HG03196 (cell line): ENCODE measurements at regions not wholly inside any gene's neighbourhood (a gene's known extent, or its start where the extent isn't known, plus 50 kb on each side); places are given as distances from the start of the nearest gene placed in this dataset.
"Not testable (repeated sequence)": the region's sequence is repeated elsewhere in the genome, so short reads cannot be mapped to it uniquely, and the experiment has no call there.

Experiments used
- ATAC-seq: cut with Tn5 transposase; IDR thresholded peaks from one replicate; pipeline ENCODE4 v1.9.1; 2021; ENCODE audit not compliant: unreplicated experiment

DNA sequence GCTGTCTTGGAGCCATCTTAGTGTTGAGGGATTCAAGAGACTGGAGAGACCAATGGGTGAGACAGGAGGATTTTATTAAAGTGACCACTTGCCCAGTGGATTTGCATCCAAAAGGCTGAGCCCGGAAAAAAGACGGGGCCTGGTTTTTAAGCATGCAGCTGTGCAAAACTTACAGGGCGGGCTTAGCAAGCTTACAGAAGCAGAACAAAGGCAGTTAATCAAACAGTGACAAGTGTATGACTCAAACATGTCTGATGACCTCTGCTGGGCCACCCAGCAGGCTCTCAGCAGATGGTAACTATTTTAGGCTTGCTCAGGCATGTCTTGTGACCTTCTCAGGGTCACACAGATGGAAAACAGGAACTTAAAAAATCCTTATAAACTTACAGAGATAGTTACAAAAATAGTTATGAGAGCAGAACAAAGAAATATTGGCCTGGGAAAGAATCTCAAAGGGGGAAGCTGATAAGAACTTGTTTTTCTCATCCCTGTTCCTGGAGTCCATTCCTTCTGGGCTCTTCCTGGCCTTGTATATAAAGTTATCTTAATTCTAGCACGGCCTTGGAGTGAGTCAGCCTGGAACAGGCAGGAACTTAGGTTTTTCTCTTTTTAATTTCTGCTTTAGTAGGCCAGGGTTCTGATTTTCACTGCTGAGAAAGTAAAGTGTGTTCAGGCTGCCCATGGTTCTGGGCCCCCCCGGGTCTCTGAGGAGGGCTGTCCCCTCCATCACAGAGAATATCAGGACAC is 141.3 kb downstream of the CCDC74A start:
- ATAC-seq, result not testable (repeated sequence)

DNA sequence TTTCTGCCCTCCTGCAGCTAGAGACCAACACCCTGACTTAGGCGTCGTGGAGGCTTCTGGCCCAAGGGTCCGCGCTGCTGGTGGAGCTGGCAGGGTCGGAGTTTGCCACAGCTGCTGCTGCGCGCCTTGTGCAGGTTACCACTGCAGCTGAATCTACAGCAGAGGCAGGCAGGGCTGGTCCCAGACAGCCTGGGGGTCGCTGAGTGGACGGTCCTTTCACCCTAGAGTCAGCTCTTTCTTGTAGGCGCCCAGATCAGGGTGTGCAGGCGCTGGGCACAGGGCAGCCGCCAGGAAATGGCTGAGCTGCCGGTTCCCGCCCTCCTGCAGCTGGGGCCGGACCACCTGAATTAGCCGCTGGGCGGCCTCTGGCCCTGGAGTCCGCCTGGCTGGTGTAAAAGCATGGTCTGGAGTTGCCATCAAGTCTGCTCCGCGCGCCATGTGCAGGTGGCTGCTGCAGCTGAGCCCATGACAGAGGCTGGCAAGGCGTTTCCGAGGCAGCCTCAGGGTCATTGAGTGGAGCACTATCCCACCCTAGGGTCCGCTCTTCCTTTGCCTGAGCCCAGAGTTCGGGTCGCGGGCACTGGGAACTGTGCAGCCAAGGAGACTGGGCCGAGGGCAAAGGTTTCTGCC is 144.3 kb downstream of the CCDC74A start:
- ATAC-seq, result not testable (repeated sequence)

DNA sequence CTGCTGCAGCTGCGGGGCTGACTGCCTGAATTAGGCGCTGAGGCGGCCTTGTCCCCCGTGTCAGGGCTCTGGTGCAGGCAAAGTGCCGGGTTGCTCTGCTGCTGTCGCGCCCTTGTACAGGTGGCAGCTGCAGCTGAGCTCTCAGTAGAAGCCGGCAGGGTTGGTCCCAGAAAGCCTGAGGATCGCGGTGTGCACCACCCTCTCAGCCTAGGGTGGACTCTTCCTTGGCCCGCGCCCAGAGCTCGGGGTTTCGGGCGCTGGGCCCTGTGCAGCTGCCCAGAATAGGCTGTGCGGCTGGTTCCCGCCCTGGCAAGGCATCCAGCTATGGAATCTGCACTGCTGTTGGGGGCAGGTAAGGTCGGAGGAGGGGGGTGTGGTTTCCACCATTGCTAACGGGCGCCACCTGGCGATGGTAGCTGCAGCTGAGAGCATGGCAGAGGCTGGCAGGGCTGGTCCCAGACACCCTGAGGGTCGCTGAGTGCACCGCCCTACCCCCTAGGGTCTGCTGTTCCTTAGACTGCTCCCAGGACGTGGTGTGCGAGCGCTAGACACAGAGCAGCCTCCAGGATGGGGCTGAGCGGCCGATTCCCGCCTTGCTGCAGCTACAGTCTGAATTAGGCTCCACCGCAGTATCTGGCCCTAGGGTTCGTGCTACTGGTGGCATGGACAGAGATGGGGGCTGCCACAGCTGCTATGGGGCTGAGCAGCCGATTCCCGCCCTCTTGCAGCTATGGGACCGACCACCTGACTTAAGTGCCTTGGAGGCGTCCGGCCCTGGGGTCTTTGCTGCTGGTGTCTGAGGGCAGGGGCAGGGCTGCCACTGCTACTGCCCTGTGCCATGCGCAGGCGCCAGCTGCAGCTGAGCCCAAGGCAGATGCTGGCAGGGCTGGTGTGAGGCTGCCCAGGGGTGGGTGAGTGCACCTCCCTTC is 145.0 kb downstream of the CCDC74A start:
- peak; percentile 87 for ATAC-seq

DNA sequence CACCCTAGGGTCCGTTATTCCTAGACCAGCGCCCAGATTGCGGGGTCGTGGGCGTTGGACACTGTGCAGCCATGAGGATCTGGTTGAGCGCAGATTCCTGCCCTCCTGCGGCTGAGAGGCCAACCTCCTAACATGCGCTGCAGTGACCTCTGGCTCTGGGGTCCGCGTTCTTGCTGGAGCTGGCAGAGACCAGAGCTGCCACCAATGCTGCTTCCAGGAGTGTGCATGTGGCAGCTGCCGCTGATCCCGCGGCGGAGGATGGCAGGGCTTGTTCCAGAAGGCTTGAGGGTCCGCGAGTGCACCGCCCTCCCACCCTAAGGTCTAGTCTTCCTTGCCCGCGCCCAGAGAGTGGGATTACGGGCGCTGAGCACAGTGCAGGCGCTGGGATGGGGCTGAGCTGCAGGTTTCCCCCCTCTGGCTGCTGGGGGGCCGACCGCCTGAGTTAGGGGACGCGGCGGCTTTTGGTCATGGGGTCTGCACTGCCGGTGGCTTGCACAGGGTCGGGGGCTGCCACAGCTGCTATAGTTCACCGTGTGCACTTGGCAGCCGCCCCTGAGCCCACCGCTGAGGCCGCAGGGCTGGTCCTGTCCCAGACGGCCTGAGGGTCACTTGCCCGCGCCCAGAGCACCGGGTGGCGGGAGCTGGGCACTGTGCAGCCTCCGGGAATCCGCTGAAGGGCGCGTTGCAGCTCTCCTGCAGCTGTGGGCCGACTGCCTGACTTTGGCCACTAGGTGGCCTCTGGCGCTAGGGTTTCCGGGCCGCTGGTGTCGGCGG is 145.9 kb downstream of the CCDC74A start:
- peak; percentile 90 for ATAC-seq

DNA sequence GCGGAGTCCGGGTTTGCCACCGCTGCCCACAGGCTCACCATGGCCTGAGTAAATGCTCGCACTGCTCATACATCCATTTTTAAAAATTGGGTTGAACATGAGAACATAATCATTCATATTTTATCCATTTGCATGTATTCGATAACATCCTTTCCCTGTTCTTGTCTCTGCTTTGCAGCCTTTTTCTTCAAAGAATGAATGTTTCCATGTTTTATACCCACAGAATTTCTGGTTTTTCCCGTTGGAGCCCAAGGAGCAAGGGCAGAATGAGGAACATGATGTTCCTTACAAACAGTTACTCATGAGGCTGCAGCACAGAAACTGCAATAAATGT is 146.5 kb downstream of the CCDC74A start:
- no peak for ATAC-seq

DNA sequence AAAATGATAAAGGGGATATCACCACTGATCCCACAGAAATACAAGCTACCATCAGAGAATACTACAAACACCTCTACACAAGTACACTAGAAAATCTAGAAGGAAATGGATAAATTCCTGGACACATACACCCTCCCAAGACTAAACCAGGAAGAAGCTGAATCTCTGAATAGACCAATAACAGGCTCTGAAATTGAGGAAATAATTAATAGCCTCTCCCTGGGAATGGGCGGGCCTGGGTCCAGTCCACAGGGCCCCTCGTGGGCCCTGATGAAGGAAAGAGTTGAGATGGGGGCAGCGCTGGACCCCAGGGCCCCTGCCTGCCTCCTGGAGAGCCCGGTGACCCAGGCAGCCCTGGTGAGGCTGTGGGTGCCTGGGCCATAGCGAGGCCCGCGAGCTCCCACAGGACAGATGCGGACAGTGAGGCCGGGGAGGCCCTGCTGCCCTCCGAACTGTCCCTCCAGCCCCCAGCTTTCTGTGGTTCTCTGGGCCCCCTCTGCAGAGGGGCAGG is 154.0 kb downstream of the CCDC74A start:
- peak; percentile 16 for ATAC-seq

DNA sequence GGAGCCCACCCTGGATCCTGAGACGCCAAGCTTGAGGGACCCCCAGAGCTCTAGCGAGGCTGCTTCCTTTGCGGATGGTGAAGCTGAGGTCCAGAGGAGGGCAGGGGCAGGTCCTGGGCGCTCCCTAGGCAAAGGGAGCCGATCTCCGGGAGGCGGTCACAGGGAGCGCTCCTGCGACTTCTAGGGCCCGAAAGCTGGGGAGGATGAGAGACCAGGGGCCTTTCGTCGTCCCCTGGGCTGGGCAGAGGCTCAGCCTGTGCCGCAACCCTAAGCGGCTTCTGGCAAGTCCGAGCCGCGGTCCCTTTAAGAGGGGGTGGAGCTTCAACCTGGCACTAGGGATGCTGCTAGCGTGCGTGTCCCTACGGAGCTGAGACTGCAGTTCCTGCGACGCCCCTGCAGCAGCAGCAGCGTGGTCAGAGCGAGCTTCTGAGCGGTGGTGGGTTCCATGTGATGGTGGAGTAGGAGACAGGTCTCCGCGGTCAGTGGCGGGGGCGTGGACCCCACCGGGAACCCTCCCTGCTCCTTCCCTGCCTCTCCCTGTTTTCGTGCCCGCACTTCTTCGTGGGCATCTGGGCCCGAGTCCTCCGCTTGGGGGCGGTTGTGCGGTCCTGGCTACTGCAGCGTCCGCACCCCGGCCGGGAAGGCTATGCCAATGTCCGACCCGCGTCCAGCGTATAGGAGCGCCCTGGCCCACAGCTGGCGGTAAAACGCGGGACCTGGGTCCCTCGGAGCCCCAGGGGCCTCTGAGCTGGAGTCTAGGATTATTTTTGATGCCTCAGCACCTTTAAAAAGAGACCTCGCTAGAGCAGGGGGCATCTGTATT is 154.6 kb downstream of the CCDC74A start:
- ATAC-seq, result peak; percentile 99

DNA sequence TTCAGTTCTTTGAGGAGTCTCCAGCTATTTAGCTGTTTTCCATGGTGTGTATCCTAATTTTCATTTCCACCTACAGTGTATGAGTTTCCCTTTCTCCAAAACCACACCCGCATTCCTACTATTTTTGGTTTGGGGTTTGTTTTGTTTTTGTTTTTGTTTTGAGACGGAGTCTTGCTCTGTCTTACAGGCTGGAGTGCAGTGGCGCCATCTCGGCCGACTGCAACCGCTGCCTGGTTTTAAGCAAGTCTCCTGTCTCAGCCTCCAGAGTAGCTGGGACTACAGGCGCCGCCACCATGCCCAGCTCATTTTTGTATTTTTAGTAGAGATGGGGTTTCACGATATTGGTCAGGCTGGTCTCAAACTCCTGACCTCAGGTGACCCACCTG is 155.2 kb downstream of the CCDC74A start:
- ATAC-seq, result peak; percentile 40

DNA sequence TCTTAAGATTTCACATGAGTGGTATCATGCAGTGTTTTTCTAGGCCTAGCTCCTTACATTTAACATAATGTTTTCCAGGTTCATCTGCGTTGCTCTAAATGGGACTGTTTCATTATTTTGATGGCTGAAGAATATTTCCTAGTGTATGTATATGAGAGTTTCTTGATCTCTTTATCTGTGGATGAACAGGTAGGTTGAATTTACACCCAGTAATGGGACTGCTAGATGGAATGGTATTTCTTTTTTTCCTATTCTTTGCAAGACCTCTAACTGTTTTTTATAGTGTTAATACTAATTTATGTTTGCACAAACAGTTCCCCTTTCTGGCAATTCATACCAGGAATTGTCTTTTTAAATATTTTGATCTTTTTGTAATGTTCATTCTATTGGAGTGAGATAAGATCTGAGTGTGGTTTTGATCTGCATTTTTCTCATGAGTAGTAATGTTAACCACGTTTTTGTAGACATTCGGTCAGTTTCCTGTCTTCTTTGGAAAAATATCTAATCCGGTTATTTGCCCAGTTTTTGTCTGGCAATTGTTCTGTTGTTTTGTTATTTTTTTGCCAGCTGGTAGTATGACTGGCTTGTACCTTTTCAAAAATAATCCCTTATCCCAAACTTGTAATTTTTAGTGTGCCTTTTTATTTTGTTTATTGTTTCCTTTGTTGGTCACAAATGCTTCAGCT is 157.1 kb downstream of the CCDC74A start:
- not testable (repeated sequence) for ATAC-seq

DNA sequence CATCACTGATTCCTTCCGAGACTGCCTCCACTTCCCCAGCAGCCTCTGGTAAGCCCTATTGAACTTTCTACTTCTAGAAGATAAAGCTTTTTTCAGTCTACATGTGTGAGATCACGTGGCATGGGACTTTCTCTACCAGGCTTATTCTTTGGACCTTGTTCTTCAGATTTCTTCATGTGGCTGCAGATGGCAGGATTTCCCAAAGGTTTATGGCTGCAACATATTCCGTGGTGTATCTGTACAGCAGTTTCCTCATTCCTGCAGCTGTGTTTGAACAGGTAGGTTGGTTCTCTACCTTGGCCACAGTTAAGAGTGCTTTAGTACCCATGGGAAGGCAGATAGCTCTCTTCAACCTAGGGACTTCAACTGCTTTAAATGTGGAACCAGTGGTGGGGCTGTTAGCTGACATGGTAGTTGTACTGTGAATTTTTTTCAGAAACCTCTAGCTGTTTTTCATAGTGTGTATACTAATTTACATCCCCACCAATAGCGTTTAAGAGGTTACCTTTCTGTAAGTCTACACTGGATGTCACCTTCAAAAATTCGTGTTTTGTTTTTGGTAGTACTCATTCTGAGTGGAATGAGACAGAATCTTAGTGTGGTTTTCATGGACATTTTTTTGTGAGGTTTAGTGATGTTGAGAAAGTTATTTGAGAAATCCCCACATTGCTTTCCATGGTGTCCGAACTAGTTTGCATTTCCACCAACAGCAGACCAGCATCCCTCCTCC is 158.6 kb downstream of the CCDC74A start:
- not testable (repeated sequence) for ATAC-seq

DNA sequence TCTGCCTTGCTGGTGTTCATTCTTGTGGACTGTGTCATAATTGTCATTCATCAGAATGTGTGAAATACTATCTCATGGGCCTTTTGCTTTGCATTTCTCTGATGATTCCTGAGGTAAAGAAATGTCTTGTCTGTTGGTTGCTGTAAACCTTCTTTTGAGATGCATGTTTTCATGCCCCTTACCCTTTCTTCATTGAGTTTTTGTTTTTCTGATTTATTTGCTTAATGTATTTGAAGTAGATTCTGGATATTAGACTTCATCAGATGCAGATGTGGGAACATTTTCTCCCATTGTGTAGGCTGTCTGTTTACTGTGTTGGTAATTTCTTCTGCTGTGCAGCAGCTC is 159.2 kb downstream of the CCDC74A start:
- not testable (repeated sequence) for ATAC-seq

DNA sequence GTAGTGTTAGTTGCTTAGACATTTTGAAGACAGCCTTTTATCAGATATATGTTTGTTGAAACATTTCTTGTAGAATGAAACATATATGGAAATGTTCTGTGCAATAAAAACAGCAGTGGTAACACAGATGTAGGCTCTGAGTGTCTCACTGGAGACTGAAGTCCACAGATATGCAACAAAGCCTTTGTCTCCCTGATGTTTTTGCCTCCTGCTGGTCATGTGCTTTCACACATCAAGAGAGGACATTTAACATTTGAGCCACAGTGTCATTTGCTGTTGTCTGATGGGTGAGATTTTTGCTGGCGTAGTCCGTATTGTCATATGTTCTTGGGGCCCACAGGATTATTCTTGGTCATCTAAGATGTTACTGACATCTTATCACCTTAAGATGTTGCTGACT is 161.4 kb downstream of the CCDC74A start:
- ATAC-seq, result not testable (repeated sequence)

DNA sequence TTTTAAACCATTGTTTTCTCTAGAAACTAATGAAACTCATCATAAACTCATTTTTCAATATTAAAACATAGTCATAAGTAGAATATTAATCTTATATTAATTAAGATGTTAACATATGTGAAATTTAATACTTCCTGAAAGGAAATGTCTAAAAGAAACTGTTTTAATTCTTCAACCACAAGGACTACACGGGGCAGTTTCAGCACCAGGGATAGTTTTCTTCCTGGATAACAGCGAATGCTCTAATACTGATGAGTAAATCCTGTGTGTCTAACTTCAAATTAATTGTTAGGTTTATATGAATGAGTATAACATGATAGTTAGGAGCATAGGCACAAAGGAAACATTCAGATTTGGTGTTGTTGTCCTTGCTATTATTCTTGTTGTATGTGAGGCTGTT is 183.6 kb downstream of the CCDC74A start:
- ATAC-seq, result not testable (repeated sequence)

DNA sequence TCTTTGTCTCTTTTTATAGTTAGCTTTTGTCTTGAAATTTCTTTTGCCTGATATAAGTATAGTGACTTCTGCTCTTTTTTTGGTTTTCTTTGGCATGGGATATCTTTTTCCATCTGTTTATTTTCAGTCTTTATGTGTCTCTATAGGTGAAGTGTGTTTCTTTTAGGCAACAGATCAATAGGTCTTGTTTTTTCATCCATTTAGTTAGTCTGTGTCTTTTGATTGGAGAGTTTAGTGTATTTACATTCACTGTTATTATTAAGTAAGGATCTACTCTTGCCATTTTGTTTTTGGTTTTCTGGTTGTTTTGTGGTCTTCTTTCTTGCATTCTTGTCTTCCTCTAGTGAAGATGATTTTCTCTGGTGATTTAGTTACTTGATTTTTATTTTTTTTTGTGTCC is 190.2 kb downstream of the CCDC74A start:
- ATAC-seq, result not testable (repeated sequence)

DNA sequence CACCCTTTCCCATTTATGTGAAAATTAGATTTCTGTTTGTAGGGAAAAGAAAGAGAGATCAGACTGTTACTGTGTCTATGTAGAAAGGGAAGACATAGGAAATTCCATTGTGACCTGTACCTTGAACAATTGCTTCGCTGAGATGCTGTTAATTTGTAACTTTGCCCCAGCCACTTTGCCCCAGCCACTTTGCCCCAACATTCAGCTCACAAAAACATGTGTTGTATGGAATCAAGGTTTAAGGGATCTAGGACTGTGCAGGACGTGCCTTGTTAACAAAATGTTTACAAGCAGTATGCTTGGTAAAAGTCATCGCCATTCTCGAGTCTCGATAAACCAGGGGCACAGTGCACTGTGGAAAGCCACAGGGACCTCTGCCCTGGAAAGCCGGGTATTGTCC is 193.5 kb downstream of the CCDC74A start:
- ATAC-seq, result not testable (repeated sequence)

DNA sequence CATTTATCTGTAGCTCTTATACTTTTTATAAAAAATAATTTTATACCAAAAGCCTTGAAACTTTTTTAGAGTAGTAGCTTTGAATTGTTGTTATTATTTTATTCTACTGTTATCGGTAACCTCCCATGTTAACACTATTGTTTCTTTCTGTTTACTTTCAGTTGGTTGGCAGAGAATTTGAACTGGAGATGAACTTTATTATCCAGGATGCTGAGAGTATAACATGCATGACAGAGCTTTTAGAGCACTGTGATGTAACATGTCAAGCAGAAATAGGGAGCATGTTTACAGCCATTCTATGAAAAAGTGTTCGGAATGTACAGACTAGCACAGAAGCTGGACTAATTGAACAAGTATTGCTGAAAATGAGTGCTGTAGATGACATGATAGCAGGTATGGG is 194.6 kb downstream of the CCDC74A start:
- ATAC-seq, result not testable (repeated sequence)

DNA sequence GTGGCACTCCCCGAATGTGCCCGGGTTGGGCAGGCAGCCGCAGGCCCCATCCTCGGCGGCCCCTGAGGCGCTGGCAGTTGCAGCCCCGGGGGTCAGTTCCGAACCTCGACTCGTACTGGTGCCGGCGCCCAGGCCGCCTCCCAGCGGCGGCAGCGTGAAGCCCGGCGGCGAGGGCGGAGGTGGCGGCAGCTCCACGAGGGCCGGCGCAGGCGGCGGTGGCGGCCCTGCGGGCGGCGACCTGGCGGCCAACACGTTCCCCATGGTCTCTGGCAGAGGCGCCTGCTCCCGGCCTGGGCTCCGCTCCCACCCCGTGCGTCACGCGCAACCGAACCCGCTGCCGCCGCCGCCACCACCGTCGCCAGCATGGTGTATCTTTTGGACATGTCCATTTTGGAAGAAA is 196.3 kb downstream of the CCDC74A start:
- ATAC-seq, result no peak

DNA sequence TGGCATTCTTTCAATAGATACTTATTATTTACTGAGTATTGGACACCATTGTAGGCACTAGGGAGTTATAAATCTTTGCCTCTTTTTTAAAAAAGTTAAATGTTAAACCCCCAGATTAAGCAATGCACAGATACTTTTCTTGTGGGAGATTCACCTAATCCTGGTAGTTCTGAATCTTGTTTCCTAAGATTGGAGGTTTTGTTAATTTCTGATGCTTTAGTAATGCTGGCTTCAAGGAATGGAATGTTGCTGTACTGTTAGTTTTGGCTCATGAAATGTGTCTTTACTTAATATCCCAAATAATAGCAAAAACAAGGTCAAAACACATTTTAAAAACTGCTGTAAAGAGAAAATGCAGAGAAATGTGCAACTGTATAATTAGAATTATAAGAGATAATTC is 200.8 kb downstream of the CCDC74A start:
- not testable (repeated sequence) for ATAC-seq

DNA sequence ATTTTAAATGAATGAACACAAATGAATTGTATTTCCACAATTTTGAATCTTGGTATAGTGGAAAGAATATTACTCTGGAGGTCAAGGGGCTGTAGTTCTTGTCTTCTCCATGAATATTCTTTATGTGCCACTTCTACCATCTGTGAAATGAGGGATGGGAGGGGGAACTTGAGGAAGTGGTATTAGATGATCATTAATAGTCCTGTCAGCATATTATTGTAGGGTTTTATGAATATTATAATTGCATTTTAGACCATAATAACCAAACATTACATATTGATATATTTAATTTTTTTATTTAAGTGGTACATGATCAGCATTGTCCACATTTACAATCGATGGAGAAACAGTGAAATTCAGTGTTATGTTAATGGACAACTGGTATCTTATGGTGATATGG is 205.8 kb downstream of the CCDC74A start:
- ATAC-seq, result not testable (repeated sequence)
